CD4-positive, alpha-beta T cell treated with Interleukin-4 for 4 hours (primary cell): ENCODE measurements at regions not wholly inside any gene's neighbourhood (a gene's known extent, or its start where the extent isn't known, plus 50 kb on each side); places are given as distances from the start of the nearest gene placed in this dataset.

Source experiments
- DNase-seq: peaks from one replicate; pipeline ENCODE4 v3.0.0-alpha.2; 2020

DNA sequence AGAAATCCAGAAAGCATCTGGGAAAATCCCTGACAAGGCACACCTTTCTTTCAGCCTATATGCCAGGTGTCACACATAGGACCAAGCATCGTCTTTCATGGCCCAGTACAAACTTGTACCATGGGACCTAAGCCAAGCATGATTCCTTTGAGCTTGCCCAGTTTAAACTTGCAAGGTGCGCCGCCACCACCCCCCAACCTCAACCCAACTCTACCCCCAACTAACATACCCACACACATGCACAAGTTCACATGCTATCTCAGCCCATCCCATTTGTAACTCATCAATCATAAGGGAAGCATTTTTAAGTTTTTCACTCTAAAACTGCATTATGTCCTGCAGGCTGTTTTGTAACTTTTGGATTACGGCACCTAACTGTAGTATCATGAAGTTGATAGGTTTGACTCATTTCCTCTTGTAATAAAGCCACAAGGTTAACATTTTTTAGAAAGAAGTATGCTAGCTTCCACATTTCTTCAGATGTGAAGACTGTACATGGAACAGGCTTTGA, 145.9 kb upstream of the FST start:
- DNase-seq = no peak

DNA sequence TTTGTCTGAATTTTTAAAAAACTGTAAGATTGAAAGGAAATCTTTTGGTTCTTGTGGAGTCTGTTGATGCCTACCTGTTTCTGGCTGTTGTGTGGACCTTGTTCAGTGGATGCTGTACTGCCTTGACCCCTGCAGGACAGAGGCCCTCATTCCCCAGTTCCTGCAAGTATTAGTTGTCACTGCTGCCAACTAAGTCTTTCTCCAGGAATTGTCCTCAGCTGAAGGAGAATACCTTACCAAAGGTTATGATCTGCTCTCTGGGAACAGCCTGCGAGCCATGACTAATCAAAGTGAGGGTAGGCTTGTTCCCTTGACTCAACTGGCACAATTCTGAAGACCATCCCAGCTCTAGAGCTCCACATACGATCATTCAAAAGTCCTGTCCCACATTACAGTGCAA, 145.3 kb upstream of the FST start:
- DNase-seq = no peak

DNA sequence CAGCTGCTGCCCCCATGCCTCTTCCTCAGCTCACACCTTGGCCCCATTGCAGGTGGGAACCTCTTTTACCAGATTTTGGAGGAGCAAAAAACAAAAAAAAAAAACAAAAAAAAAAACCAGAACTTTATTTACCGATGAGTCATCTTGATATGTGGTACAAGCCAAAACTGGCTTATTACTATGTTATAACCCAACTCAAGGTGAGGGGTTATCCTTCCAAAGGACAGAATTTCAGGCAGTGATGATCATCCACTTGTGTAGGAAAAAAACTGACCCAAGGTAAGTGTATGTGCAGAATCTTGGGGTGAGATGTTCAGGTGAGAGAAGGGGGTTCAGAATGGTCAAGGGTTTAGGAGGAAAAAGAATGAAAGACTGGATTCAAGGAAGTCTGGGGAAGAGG, 142.6 kb upstream of the FST start:
- no peak for DNase-seq

DNA sequence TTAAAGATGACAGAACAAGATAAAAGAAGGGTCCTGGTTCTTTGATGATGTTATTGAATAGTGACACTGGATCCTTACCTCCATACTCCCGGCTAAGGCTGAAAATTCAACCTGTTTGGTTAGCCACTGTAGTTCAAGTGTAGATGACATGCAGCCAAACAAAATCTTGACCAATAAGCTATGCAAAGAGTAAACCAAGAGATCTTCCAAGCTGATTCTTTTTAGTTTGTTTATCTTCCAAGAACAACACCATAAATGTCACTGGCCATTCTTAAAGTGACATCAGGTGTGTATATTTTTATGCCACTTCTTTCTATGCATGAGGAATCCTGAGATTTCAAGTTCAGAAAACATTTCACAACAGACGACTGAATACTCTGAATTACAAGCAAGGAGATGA, 141.5 kb upstream of the FST start:
- no peak for DNase-seq

DNA sequence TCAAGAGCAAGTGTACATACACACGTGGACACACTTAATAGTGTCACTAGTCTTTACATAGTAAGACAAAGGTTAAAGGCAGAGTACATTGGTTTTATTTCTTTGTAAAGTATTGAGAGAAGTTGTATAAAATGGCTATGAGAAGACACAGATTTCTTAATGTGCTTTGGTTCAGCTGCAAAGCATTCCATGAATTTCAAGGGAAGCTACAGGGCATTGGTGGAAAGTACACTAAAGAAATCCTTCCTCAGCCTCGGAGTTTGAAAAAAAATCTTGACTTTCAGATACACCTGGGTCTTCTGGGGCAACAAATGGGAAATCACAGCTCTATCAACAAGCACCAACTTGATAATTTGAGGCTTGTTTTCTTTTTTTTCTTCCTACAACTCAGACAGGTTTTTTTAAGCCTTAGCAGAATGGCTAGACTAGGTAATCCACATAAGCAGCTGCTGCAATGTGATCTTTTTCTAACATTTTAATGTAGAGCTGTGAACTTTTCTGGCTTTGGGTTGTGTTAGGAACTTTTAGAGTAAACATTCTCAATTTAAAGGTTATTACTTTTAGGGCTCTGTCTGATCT, 140.4 kb upstream of the FST start:
- DNase-seq = no peak

DNA sequence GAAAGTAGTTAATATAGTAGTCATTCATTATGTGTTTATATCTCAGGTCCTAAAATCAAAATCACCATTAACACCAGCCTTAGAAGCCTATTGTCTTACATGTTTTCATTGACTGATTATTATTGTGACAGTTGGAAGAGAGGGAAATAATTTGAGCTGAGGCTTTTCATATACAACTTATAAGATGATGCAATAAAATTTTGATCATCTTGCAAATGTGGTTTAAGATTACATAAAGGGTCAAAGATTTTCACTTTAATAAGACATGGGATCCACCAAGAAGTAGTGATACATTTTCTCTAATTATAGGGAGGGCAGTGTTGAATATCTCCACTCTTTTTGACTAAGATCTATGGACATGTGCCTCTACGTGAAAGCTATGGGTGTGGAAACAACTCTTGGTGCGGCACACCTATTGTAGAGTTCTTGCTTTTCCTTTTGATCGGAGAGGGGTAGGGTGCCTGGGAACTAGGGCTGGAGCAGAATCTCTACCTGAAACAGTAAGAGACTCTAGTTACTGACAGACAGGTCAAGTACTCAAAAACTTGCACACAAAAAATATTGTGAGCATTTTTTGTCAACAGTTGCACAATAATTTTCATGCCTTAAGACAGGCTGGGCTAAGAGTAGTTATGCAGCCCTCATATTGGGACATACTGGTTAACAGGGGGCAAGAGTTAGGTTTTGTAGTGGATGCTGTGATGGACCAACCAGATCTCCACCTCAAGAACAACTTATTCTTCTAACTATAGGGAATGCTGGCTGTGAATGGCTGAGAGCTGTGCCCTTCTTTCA, 139.3 kb upstream of the FST start:
- no peak for DNase-seq

DNA sequence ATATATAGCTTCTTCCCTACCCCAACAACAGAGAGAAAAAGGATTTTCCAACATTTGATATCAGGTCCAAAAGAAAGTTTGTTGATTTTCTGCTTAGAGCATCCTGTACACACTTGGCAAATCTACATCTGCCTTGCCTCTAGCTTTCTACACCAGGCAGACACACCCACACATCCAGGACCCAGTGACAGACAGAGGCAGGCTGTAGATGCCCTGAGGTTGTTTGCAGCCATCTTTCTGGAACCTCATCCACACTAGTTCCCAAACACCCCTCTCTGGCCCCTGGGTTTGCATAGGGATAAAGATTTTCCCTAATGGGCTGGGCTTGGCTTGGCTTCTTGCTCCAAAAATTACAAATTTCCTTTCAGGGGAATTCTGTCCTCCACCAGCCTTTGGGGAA, 138.2 kb upstream of the FST start:
- DNase-seq = no peak

DNA sequence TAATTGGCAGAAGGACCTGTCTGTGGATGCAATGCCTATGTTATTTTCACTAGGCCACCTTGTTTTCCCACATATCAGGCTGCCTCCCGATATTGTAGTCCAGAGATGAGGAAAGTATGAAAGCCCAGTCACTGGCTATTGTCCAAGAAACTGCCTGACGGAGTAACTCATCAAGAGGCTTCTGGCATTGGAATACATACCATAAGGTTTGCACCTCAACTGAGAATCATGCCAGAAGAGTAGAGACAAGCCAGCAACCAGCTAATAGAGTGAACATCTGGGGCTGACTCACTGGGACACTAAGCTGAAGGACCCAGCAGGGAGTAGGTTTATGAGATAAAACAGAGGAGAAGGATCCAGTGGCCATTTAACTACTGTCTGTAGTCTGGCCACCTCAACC, 137.2 kb upstream of the FST start:
- no peak for DNase-seq

DNA sequence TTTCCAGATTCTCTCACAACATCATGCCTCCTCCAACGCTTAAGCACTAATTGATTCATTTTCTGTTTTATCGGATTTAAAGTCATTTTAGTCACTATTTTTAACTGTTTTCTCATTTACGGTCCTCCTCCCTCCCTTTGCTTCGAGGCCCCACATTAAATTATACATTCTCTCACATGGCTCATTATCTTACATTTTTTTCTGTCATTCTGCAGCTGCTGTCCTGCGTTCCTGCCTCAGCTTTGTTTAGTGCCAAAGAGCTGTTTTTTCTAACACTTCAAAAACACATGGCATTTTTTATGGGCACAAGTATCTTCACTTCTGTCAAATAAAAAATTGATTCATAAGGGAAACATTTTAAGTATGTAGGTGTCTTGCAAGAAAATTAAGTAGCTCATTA, 130.1 kb upstream of the FST start:
- DNase-seq = no peak

DNA sequence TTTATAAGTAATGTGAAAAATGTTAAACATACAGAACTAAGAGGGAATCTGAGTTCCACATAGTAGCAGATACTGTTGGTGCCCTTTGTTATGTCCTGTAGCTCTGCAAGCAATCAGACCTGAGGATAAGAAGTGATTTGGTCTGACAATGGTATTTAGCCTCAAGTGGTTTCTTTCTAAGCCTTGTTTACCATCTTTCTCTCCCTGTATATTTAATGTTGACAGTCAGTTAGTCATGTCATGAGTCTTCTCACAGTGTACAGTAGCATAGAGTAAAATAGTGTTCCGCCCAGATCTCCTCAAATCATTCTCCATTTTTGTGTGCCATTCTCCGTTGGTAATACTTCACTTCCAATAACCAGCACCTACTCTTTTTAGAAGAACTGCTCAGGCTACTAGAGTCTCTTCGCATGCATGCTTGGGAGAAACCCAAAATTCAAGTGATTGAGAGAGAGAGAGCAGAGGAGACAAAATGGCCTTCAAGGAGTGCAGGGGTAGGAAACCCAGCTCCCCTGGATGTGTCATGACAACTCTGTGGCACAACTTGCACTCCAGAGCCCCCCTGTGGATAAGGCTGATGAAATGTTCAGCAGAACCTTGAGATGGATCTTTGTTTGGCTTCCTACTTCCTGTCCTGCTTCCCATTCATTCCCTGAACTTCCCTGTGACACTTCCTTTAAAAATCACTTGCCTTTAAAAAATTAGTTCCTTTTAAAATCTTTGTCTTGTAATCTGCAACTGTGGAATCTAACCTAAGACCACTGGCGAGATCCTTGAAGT, 129.2 kb upstream of the FST start:
- DNase-seq = no peak

DNA sequence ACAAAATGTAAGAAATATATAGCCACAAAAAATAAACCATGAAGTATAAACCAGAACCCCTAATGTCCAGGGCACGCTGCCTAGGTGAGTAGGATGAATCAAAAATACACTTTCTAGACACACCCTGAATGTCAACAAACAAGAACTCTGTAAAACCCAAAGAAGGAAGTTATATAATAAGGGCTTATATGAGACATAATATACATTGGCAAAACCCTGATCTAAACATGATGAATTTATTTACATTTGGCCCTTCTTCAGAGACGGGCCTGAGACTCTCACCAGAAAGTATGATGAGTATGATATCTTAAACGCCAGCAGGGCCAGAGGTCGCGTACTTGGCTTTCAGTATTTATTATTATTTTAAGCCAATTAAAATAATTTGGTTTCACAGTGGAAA, 125.1 kb upstream of the FST start:
- DNase-seq = no peak

DNA sequence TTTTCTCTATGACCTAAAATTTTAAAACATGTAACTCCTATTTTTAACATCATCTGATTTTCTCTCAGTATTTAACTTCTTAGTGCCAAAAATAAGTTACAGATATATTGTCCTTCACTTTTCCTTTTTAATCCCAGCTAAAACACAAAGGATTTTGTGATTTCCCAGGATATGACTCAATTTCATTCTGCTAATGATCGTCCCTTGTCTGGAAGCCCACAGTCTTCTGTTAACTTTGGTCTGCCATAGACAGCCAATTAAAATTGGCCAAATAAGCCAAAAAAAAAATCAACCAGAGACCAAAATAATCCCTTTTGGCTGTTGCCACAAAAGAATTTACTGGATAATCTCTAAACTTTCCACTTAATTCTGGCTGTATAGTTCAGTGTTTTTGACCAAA, 124.5 kb upstream of the FST start:
- no peak for DNase-seq

DNA sequence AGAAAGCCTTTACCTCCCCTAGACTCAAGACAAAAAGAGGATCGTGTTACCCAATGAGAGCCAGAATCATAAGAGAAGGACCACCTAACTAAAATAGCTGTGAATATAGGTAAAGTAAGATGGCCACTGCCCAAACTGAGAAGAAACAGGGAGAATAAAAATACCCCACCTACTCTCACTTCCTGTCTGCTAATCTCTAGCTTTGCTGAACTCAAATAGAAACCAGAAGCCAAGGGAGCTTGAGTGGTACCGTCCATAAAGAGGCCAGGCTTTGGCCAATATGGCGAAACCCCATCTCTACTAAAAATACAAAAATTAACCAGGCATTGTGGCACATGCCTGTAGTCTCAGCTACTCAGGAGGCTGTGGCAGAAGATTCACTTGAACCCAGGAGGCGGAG, 123.0 kb upstream of the FST start:
- DNase-seq = no peak

DNA sequence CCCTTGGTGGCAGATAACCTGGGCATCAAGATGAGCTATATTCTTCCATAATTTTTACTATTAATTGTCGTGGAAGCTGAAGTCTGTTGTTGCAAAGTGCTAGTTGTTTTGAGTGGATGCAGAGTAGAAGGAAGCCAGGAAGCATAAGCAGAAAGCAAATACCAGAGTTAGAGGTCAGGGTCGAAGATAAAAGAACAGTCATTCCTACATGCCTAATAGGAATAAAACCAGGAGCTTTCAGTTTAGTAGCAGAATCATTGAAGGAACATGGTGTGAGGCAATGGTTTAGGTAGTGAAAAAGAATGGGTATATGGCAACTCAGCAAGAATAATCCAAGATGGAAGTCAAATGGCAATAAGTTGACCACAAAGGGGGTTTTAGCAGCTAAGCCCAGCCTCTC, 121.6 kb upstream of the FST start:
- no peak for DNase-seq

DNA sequence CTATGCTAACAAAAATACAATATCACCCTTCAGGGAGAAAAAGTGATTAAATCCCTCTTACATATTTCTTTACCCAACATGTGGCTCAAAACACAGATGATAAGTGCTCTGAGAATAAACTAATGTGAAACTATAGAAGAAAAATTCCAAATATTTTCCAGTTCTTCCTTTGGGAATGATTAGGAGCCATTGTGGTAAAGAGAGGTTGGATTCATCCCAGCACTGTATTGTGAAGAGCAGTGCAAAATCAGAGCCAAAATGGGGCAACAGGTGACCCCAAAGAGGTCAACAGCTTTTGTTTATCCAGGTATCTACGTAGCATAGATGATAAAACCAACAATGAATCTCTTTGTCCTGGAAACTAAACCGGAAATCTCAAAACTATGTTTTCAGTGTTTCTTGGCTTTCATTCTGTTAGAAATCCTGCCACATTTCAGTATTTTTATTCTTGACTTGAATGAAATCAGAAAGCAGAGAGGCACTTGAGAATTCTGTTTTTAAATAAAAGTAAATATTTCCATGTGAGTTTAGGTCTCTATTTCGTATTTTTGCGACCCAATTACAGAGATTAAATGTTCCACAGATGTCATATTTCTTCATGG, 120.4 kb upstream of the FST start:
- no peak for DNase-seq

DNA sequence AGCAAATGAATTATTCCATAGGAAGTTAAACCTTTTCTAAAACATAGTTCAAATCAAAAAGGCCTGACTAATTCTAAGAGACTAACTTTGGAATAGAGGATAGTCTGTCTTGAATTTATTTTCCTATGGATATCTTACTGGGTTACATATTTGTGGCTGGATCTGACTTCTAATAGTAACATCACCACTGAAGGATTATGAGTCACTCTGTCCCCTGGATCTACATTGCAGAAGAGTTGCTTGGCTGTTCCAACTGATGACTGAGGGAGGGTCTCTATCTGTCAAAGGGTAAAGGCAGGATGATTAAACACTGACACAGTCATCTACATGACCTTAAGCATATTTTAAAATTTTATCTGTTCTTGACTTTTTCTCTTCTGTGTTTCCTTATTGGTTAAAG, 119.6 kb upstream of the FST start:
- no peak for DNase-seq

DNA sequence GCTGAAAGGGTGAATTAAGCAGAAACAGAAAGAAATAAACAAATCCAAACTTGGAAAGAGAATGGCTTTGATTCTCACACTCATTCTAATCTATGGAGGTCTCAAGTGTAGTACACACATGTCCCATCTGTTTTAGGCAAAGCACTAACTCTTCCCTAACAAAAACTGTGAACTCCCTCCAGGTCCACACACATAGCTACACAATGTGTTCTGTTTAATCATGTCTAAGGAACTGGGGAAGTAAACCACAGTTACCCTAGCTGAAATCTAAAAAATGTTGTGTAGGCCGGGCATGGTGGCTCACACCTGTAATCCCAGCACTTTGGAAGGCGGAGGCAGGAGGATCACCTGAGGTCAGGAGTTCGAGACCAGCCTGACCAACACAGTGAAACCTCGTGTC, 118.7 kb upstream of the FST start:
- no peak for DNase-seq

DNA sequence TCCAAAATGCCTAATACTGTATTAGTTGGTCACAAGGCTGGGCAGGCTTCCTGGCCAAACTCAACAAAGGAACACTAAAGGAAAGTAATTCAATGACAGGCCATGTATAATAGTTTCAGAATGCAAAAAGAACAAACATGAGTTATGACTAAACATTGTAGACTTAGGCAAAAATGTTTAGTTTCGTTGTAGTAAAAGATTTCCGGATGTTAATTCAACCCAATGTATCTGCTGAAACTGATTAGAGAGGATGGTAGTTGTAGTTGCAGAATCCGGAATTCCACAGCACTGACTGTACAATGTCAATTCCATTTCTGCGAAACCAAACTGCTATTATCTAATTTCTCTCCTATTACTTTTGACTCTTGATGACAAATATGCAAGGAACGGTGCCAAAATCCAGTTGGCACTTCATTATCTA, 117.9 kb upstream of the FST start:
- no peak for DNase-seq

DNA sequence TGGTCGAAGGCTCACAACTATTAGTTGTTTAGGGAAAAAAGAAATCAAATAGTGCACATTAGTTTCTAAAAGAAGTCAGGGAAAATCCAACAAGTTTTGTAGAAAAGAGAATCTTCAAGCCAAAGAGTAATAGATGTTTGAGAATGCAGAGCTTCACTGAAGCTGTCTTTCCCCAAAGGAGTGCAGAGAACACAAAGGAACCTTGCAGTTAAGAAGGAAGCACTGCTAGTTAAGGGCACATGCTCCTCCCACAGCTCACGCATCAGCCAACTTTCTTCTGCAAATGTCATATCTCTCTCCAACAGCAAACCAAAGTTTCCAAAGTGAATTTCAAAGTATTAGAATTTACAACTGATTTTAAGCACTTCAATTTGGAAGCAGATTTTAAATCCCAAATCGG, 116.4 kb upstream of the FST start:
- no peak for DNase-seq

DNA sequence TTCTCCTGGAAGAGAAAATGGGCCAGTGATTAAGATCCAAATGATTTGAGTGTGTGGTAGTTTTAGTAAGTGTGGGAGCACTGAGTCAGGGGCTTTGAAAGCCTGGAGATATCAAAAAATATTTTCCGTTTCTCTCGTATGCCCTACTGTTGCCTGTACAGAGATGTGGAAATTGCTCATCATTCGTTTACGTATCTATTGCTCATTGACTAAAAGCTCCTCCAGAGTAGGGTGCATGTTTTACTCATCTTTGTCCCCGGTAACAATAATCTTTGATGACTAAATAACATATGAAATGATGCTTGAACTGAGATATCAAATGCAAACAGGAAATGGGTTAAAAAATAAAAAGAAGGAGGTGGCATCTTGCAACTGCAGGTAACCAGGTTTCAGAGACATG, 114.2 kb upstream of the FST start:
- DNase-seq = no peak

DNA sequence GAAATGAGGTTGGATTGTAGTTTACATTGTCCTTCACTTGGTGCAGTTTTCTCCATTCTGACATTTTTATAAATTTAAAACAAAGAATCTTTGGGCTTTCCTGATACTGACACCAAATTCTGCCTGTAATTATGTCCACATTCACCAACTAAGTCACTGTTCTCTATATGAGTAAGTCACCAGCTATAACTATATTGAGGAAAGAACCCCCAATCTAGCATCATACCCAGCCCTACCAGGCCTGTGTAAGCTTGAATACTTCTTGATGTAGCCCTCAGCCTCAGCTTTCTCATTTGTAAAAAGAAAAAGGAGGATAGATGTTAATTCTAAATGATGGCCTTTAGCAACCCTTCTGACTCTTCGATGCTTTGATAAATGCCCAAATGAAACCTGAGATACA, 112.7 kb upstream of the FST start:
- DNase-seq = no peak

DNA sequence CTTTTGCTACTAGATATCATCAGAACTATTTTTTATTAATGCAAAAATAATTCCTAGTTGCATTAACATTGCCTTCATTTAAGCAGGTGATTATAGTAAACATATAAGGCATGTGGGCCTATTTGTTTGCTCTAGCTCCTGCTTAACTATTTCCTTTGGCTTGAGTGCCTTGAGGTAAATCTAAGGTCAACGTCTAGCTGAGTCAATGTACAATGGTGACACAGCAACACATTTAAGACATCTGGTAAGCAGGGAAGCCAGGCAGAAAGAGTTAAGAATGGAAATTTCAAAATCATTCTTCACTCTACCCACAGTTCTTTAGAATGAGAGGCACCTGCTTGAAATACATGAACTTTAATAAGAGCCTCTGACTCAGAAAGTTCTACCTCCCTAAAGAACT, 111.9 kb upstream of the FST start:
- no peak for DNase-seq

DNA sequence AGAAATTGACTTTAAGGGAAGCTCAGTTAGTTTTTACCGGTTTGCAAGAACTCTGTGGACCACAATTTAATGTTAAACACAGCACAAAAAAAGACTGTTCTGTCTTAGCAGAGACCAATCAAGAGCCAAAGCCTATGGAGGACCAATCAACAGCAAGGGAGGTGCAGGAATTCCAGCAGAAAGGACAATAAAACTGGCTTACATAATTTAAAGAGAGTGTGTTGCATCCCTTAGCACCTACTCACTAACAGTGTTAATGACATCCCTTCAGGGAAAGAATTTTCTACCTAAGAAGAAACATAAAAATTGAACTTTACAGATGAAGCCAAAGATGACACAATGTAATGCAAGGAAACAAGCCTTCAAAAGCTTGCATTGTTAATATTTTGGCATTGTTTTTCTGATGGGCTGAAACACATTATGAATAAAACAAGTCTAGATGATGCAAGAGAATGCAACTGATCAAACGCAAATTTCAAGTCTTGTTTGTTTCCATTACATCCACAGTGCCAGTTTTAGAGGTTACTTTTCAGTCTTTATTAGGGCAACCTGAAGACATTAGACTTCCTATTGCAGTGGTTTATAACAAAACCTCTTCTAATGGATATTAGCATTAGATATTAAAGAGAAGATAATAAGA, 111.3 kb upstream of the FST start:
- no peak for DNase-seq
